ENCODE measurements at regions not wholly inside any gene's neighbourhood (a gene's known extent, or its start where the extent isn't known, plus 50 kb on each side); places are given as distances from the start of the nearest gene placed in this dataset.
A peak's percentile ranks its signal among the peaks of the same experiment; 100 is the strongest.

DNA sequence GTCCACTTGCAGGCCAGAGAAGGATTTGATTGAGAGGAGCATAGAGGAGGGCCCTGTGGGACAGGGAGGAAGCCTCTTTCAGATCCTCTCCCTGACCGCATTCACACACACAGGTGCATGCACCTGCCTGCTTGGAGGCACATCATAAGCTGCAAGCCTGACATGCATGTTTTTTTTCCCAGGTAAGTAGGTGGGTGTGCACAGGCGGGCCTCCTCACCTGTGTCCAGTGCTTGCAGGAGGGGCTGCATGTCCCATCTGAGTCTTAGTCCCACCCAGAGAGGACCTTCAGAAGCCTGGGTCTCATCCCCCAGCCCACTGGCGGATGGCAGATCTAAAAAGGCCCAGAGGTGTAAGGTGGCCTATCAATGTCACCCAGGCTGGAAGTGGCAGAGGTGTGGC is 130.8 kb downstream of the TMEM132E start:
- Histone ChIP-seq H3K27me3 (replicated peaks; ENCODE audit: insufficient read depth, low read depth, low read length, poor library complexity) (no peaks in the 10 kb centered on the region), H3K36me3 (ENCODE audit: insufficient read depth, low read length, poor library complexity, severe bottlenecking) (no peaks in the 10 kb centered on the region), H3K27ac (ENCODE audit: low read depth, low read length, poor library complexity, severe bottlenecking) (no peak overlapping the region), H3K9me3 (ENCODE audit: low read depth, low read length, poor library complexity, severe bottlenecking) (no peaks in the 10 kb centered on the region), H3K4me3 (ENCODE audit: low read depth, low read length, poor library complexity, severe bottlenecking) (no peak overlapping the region), H3K4me1 (ENCODE audit: insufficient read depth, low read length, poor library complexity, severe bottlenecking) (no peaks in the 10 kb centered on the region)
- ChIA-PET POLR2A (ENCODE audit: low non-redundant PET) (no interaction called here), CTCF (no interaction called here)
- BruUV-seq (replicated peaks) = no TSS peak
- no peak for DNase-seq (ENCODE audit: low spot score)
- intact Hi-C loops (cut with micrococcal nuclease; ENCODE audit: unreplicated experiment) = no loop called here
- TF ChIP-seq EZH2 (IDR thresholded peaks at IDR 0.05; ENCODE audit: borderline replicate concordance, low read depth, low read length, poor library complexity, severe bottlenecking) = no peak
- TF ChIP-seq, protein P1, sequence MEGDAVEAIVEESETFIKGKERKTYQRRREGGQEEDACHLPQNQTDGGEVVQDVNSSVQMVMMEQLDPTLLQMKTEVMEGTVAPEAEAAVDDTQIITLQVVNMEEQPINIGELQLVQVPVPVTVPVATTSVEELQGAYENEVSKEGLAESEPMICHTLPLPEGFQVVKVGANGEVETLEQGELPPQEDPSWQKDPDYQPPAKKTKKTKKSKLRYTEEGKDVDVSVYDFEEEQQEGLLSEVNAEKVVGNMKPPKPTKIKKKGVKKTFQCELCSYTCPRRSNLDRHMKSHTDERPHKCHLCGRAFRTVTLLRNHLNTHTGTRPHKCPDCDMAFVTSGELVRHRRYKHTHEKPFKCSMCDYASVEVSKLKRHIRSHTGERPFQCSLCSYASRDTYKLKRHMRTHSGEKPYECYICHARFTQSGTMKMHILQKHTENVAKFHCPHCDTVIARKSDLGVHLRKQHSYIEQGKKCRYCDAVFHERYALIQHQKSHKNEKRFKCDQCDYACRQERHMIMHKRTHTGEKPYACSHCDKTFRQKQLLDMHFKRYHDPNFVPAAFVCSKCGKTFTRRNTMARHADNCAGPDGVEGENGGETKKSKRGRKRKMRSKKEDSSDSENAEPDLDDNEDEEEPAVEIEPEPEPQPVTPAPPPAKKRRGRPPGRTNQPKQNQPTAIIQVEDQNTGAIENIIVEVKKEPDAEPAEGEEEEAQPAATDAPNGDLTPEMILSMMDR (conservative IDR thresholded peaks at IDR 0.05; ENCODE audit: low read depth, low read length) = no peak

DNA sequence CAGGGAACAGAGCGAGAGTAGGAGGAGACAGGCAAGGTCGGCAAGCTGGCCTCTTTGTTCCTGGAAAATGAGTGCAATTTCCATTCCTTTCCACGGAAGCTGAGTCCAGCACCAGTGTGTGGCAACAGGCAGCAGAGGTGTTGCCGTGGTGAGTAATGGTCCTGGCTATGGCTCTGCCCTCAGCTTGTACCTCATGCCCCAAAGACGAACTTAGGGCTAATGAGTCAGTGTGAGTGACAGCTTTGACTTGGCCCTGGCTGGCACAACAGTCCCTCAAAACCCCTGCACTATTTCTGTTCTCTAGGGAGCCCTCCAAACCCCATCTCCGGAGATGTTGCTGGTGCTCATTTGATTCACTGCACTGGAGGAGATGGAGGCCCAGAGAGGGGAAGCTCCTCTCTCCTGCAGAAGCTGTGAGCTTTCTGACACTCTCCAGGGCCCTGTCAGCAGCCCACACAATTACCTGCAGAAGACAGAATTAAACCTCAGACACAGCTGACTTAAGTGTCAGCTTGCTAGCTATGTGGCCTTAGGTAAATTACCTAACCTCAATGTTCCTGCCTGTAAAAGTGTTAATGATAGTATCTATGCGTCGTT is 129.9 kb downstream of the TMEM132E start:
- Histone ChIP-seq H3K4me3 (ENCODE audit: low read depth, low read length, poor library complexity, severe bottlenecking) (no peak overlapping the region), H3K27ac (ENCODE audit: low read depth, low read length, poor library complexity, severe bottlenecking) (no peak overlapping the region), H3K9me3 (ENCODE audit: low read depth, low read length, poor library complexity, severe bottlenecking) (no peaks in the 10 kb centered on the region), H3K27me3 (replicated peaks; ENCODE audit: insufficient read depth, low read depth, low read length, poor library complexity) (no peaks in the 10 kb centered on the region), H3K36me3 (ENCODE audit: insufficient read depth, low read length, poor library complexity, severe bottlenecking) (no peaks in the 10 kb centered on the region), H3K4me1 (ENCODE audit: insufficient read depth, low read length, poor library complexity, severe bottlenecking) (no peaks in the 10 kb centered on the region)
- DNase-seq (ENCODE audit: low spot score) = no peak
- intact Hi-C loops (cut with micrococcal nuclease; ENCODE audit: unreplicated experiment) = no loop called here
- POLR2A ChIA-PET (ENCODE audit: low non-redundant PET) = no interaction called here
- CTCF ChIA-PET = no interaction called here
- no TSS peak for BruUV-seq (replicated peaks)
- TF ChIP-seq, protein P1 (conservative IDR thresholded peaks at IDR 0.05; ENCODE audit: low read depth, low read length) = no peak
- TF ChIP-seq EZH2 (IDR thresholded peaks at IDR 0.05; ENCODE audit: borderline replicate concordance, low read depth, low read length, poor library complexity, severe bottlenecking) = no peak

DNA sequence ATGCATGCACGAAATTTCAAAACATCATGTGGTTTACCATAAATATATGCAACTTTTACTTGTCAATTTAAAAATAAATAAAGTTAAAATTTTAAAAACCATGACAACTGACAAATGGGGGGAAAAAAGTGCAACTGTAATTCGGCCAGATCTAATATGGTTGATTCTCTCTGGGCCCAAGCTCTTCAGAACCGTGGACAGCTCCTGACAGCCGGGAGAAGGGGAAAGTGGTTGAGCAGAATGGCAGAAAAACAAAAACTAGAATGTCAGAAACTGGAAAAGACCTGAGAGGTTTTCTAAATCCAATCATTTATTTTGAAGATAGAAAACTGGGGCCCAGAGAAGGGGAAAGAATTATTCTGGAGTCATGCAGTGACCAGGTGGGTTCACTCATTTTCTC is 126.6 kb downstream of the TMEM132E start:
- peak; percentile 11 for DNase-seq (ENCODE audit: low spot score)
- H3K27me3 ChIP-seq (replicated peaks; ENCODE audit: insufficient read depth, low read depth, low read length, poor library complexity) = no peaks in the 10 kb centered on the region
- ChIA-PET POLR2A (ENCODE audit: low non-redundant PET) (no interaction called here), CTCF (no interaction called here)
- no peaks in the 10 kb centered on the region for H3K4me1 ChIP-seq (ENCODE audit: insufficient read depth, low read length, poor library complexity, severe bottlenecking)
- intact Hi-C loops (cut with micrococcal nuclease; ENCODE audit: unreplicated experiment) = no loop called here
- H3K36me3 ChIP-seq (ENCODE audit: insufficient read depth, low read length, poor library complexity, severe bottlenecking) = no peaks in the 10 kb centered on the region
- no TSS peak for BruUV-seq (replicated peaks)
- H3K9me3 ChIP-seq (ENCODE audit: low read depth, low read length, poor library complexity, severe bottlenecking) = no peaks in the 10 kb centered on the region
- TF ChIP-seq, protein P1 (conservative IDR thresholded peaks at IDR 0.05; ENCODE audit: low read depth, low read length) = no peak
- no peak for TF ChIP-seq EZH2 (IDR thresholded peaks at IDR 0.05; ENCODE audit: borderline replicate concordance, low read depth, low read length, poor library complexity, severe bottlenecking)
- H3K4me3 ChIP-seq (ENCODE audit: low read depth, low read length, poor library complexity, severe bottlenecking) = no peak overlapping the region
- no peak overlapping the region for H3K27ac ChIP-seq (ENCODE audit: low read depth, low read length, poor library complexity, severe bottlenecking)

Data from A673 (cell line).